ENCODE measurements at regions not wholly inside any gene's neighbourhood (a gene's known extent, or its start where the extent isn't known, plus 50 kb on each side); places are given as distances from the start of the nearest gene placed in this dataset.

GRCh38 chr11:111173221-111173620 is 72.3 kb upstream of the POU2AF2 start:
- Histone ChIP-seq H3K27me3 (ENCODE audit: control insufficient read depth, insufficient read depth, low read length) (no peaks in the 10 kb centered on the region), H3K9me3 (ENCODE audit: control insufficient read depth, insufficient read depth, low read length) (no peaks in the 10 kb centered on the region), H3K27ac (ENCODE audit: low read length) (no peak overlapping the region), H3K36me3 (ENCODE audit: control insufficient read depth, insufficient read depth, low read length) (no peaks in the 10 kb centered on the region), H3K4me3 (ENCODE audit: low read length) (no peak overlapping the region), H3K4me1 (ENCODE audit: control insufficient read depth, insufficient read depth, low read length) (peaks cover 7% of the 10 kb centered on the region)
- Mint-ChIP-seq H3K36me3 (no peaks in the 10 kb centered on the region), H3K4me1 (no peaks in the 10 kb centered on the region), H3K9me3 (no peaks in the 10 kb centered on the region), H3K27ac (no peak overlapping the region), H3K27me3 (ENCODE audit: low read depth in 2 of 2) (peaks cover 0 to 3% of the 10 kb centered on the region in 2 donors), H3K4me3 (no peak overlapping the region)
- DNase-seq (no peak), ATAC-seq (no peak)
- intact Hi-C loops (cut with micrococcal nuclease), result no loop called here
- TF ChIP-seq, protein P1, sequence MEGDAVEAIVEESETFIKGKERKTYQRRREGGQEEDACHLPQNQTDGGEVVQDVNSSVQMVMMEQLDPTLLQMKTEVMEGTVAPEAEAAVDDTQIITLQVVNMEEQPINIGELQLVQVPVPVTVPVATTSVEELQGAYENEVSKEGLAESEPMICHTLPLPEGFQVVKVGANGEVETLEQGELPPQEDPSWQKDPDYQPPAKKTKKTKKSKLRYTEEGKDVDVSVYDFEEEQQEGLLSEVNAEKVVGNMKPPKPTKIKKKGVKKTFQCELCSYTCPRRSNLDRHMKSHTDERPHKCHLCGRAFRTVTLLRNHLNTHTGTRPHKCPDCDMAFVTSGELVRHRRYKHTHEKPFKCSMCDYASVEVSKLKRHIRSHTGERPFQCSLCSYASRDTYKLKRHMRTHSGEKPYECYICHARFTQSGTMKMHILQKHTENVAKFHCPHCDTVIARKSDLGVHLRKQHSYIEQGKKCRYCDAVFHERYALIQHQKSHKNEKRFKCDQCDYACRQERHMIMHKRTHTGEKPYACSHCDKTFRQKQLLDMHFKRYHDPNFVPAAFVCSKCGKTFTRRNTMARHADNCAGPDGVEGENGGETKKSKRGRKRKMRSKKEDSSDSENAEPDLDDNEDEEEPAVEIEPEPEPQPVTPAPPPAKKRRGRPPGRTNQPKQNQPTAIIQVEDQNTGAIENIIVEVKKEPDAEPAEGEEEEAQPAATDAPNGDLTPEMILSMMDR (IDR thresholded peaks at IDR 0.05), result no peak
- WGBS (ENCODE audit: insufficient coverage), result 92% methylated on average over 3 of the region's 3 CpGs

- no peak for ATAC-seq
- no peak overlapping the region for H3K4me3 Mint-ChIP-seq
- WGBS (ENCODE audit: insufficient coverage), result 76% methylated on average over 3 of the region's 3 CpGs
These were observed 73.1 kb upstream of the POU2AF2 start for GRCh38 chr11:111172321-111172862.

DNA sequence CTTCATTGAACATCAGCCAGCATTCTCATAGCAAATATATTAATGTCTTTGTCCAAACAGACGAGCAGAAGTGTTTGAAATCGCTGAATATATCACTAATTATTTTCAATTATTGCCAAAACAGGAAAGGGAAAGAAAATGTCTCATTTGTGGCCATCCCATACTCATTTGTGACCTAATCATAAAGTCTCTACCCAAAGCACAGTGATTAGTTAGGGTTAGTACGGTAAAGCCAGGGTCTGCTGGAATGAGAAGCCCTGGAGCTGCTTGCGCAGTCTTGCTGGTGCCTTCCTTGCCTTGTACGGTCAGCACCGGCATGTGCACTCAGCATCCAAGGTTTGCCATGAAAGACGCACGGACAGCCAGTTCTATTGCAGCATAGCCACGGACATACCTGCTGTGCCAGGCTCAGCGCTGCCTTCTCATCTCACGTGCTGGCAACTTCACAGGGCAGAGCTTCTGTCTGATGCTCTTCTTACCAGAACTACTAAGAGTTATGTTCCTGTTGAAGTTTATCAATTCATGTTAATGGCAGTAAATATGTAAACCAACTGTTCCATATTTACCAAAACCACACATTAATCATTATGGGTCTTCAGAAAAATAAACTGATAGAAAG is 74.7 kb upstream of the POU2AF2 start:
- no peaks in the 10 kb centered on the region for H3K36me3 Mint-ChIP-seq
- DNase-seq (no peak), ATAC-seq (no peak)
- Histone ChIP-seq H3K27me3 (ENCODE audit: control insufficient read depth, insufficient read depth, low read length) (no peaks in the 10 kb centered on the region), H3K9me3 (ENCODE audit: control insufficient read depth, insufficient read depth, low read length) (no peaks in the 10 kb centered on the region), H3K4me1 (ENCODE audit: control insufficient read depth, insufficient read depth, low read length) (no peaks in the 10 kb centered on the region), H3K27ac (ENCODE audit: low read length) (no peak overlapping the region), H3K4me3 (ENCODE audit: low read length) (no peak overlapping the region), H3K36me3 (ENCODE audit: control insufficient read depth, insufficient read depth, low read length) (no peaks in the 10 kb centered on the region)
- WGBS (ENCODE audit: insufficient coverage), result 87% methylated on average over 11 of the region's 11 CpGs
- H3K27ac Mint-ChIP-seq, result no peak overlapping the region
- TF ChIP-seq, protein P1 (IDR thresholded peaks at IDR 0.05), result no peak
- no peaks in the 10 kb centered on the region for H3K9me3 Mint-ChIP-seq
- no peaks in the 10 kb centered on the region for H3K4me1 Mint-ChIP-seq
- no peak overlapping the region for H3K4me3 Mint-ChIP-seq
- H3K27me3 Mint-ChIP-seq (ENCODE audit: low read depth in 2 of 2), result peaks cover 0 to 3% of the 10 kb centered on the region in 2 donors
- intact Hi-C loops (cut with micrococcal nuclease), result no loop called here

More at GRCh38 chr11:111172321-111172862, 73.1 kb upstream of the POU2AF2 start:
- no peak for DNase-seq
- Histone ChIP-seq H3K9me3 (ENCODE audit: control insufficient read depth, insufficient read depth, low read length) (no peaks in the 10 kb centered on the region), H3K36me3 (ENCODE audit: control insufficient read depth, insufficient read depth, low read length) (no peaks in the 10 kb centered on the region), H3K27ac (ENCODE audit: low read length) (no peak overlapping the region), H3K4me3 (ENCODE audit: low read length) (no peak overlapping the region), H3K4me1 (ENCODE audit: control insufficient read depth, insufficient read depth, low read length) (peaks cover 4% of the 10 kb centered on the region), H3K27me3 (ENCODE audit: control insufficient read depth, insufficient read depth, low read length) (no peaks in the 10 kb centered on the region)
- Mint-ChIP-seq H3K4me1 (no peaks in the 10 kb centered on the region), H3K27me3 (ENCODE audit: low read depth in 2 of 2) (peaks cover 0 to 3% of the 10 kb centered on the region in 2 donors), H3K27ac (no peak overlapping the region), H3K9me3 (no peaks in the 10 kb centered on the region), H3K36me3 (no peaks in the 10 kb centered on the region)
- TF ChIP-seq, protein P1 (IDR thresholded peaks at IDR 0.05), result no peak
- intact Hi-C loops (cut with micrococcal nuclease), result no loop called here

DNA sequence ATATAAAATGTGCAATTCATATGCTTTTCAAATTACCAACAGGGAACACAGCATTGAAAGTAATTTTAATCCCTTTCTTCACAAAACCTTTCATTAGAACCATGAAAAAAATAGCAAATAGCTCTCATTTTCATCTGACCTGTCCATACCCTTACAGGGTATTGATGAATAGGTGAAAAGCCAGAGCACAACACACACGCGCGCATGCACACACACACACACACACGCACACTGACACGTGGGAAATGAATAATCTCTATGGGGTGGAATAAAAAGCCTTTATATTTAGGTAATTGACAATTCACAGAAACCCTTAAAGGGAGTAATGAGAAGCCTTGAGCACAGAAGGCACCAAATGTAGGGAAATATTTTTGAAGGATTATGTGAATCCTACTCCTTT is 76.2 kb upstream of the POU2AF2 start:
- H3K4me1 Mint-ChIP-seq, result no peaks in the 10 kb centered on the region
- Histone ChIP-seq H3K4me1 (ENCODE audit: control insufficient read depth, insufficient read depth, low read length) (no peaks in the 10 kb centered on the region), H3K27me3 (ENCODE audit: control insufficient read depth, insufficient read depth, low read length) (no peaks in the 10 kb centered on the region), H3K36me3 (ENCODE audit: control insufficient read depth, insufficient read depth, low read length) (no peaks in the 10 kb centered on the region), H3K9me3 (ENCODE audit: control insufficient read depth, insufficient read depth, low read length) (no peaks in the 10 kb centered on the region), H3K27ac (ENCODE audit: low read length) (no peak overlapping the region), H3K4me3 (ENCODE audit: low read length) (no peak overlapping the region)
- peaks cover 0 to 5% of the 10 kb centered on the region in 2 donors for H3K27me3 Mint-ChIP-seq (ENCODE audit: low read depth in 2 of 2)
- no CpG with 5 or more reads among the region's 5 CpGs for WGBS (ENCODE audit: insufficient coverage)
- no peak overlapping the region for H3K27ac Mint-ChIP-seq
- TF ChIP-seq, protein P1 (IDR thresholded peaks at IDR 0.05), result no peak
- H3K4me3 Mint-ChIP-seq, result no peak overlapping the region
- intact Hi-C loops (cut with micrococcal nuclease), result no loop called here
- DNase-seq, result no peak
- ATAC-seq, result no peak
- no peaks in the 10 kb centered on the region for H3K9me3 Mint-ChIP-seq
- H3K36me3 Mint-ChIP-seq, result no peaks in the 10 kb centered on the region
